ENCODE measurements at regions not wholly inside any gene's neighbourhood (a gene's known extent, or its start where the extent isn't known, plus 50 kb on each side); places are given as distances from the start of the nearest gene placed in this dataset.

- intact Hi-C loops (cut with DNase I) = no loop called here
- Histone ChIP-seq H3K27ac (ENCODE audit: low read depth in 2 of 2, low read length in 2 of 2) (no peak overlapping the region), H3K9me3 (ENCODE audit: control insufficient read depth in 2 of 3, insufficient read depth in 1 of 3, low read length in 3 of 3) (no peaks in the 10 kb centered on the region), H3K4me3 (ENCODE audit: low read length in 3 of 3) (no peak overlapping the region), H3K27me3 (ENCODE audit: control insufficient read depth, insufficient read depth, low read length) (no peaks in the 10 kb centered on the region), H3K36me3 (ENCODE audit: control insufficient read depth in 2 of 3, insufficient read depth in 3 of 3, low read length in 3 of 3) (no peaks in the 10 kb centered on the region), H3K4me1 (ENCODE audit: control insufficient read depth in 2 of 3, insufficient read depth in 2 of 3, low read depth in 1 of 3, low read length in 3 of 3) (no peaks in the 10 kb centered on the region), H3K9ac (ENCODE audit: low read length in 3 of 3) (no peak overlapping the region)
- FAIRE-seq (no peak), DNase-seq (no peak)
- TF ChIP-seq, protein P1, sequence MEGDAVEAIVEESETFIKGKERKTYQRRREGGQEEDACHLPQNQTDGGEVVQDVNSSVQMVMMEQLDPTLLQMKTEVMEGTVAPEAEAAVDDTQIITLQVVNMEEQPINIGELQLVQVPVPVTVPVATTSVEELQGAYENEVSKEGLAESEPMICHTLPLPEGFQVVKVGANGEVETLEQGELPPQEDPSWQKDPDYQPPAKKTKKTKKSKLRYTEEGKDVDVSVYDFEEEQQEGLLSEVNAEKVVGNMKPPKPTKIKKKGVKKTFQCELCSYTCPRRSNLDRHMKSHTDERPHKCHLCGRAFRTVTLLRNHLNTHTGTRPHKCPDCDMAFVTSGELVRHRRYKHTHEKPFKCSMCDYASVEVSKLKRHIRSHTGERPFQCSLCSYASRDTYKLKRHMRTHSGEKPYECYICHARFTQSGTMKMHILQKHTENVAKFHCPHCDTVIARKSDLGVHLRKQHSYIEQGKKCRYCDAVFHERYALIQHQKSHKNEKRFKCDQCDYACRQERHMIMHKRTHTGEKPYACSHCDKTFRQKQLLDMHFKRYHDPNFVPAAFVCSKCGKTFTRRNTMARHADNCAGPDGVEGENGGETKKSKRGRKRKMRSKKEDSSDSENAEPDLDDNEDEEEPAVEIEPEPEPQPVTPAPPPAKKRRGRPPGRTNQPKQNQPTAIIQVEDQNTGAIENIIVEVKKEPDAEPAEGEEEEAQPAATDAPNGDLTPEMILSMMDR (IDR thresholded peaks at IDR 0.05; ENCODE audit: borderline replicate concordance, extremely low read depth, insufficient read depth) = no peak
These were observed 62.2 kb upstream of the WSCD2 start for GRCh38 chr12:108066583-108067577.

- FAIRE-seq (no peak), DNase-seq (no peak)
- TF ChIP-seq, protein P1 (IDR thresholded peaks at IDR 0.05; ENCODE audit: borderline replicate concordance, extremely low read depth, insufficient read depth) = no peak
- H3K27ac ChIP-seq (ENCODE audit: low read depth in 2 of 2, low read length in 2 of 2) = no peak overlapping the region
- no peak overlapping the region for H3K9ac ChIP-seq (ENCODE audit: low read length in 3 of 3)
- H3K4me1 ChIP-seq (ENCODE audit: control insufficient read depth in 2 of 3, insufficient read depth in 2 of 3, low read depth in 1 of 3, low read length in 3 of 3) = no peaks in the 10 kb centered on the region
- H3K9me3 ChIP-seq (ENCODE audit: control insufficient read depth in 2 of 3, insufficient read depth in 1 of 3, low read length in 3 of 3) = no peaks in the 10 kb centered on the region
- no peaks in the 10 kb centered on the region for H3K27me3 ChIP-seq (ENCODE audit: control insufficient read depth, insufficient read depth, low read length)
- intact Hi-C loops (cut with DNase I) = no loop called here
- no peak overlapping the region for H3K4me3 ChIP-seq (ENCODE audit: low read length in 3 of 3)
- no peaks in the 10 kb centered on the region for H3K36me3 ChIP-seq (ENCODE audit: control insufficient read depth in 2 of 3, insufficient read depth in 3 of 3, low read length in 3 of 3)
These were observed 59.4 kb upstream of the WSCD2 start for GRCh38 chr12:108069651-108070165.

DNA sequence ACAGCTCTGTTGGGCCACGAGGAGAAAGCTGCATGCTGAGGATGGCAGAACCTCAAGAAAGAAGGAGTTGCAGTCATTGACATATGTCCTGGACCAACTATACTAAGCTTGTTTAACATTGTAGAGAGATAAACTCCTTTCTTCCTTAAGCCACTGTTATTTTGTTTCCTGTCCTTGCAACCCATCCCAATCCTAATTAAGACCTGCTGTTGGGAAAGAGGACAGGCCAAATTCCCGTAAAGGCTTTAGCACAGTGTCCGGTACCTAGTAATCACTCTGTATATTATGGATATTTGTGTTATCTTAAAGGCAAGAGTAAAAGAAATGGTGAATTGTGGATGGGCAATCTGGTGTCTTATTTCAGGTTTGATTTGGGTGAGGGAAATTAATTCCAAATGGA lies 53.5 kb upstream of the WSCD2 start:
- H3K4me3 ChIP-seq (ENCODE audit: low read length in 3 of 3) = no peak overlapping the region
- FAIRE-seq = no peak

More for the DNA sequence above, 53.5 kb upstream of the WSCD2 start:
- Histone ChIP-seq H3K27ac (ENCODE audit: low read depth in 2 of 2, low read length in 2 of 2) (no peak overlapping the region), H3K9ac (ENCODE audit: low read length in 3 of 3) (no peak overlapping the region), H3K9me3 (ENCODE audit: control insufficient read depth in 2 of 3, insufficient read depth in 1 of 3, low read length in 3 of 3) (no peaks in the 10 kb centered on the region), H3K4me1 (ENCODE audit: control insufficient read depth in 2 of 3, insufficient read depth in 2 of 3, low read depth in 1 of 3, low read length in 3 of 3) (no peaks in the 10 kb centered on the region), H3K27me3 (ENCODE audit: control insufficient read depth, insufficient read depth, low read length) (no peaks in the 10 kb centered on the region), H3K36me3 (ENCODE audit: control insufficient read depth in 2 of 3, insufficient read depth in 3 of 3, low read length in 3 of 3) (no peaks in the 10 kb centered on the region)
- TF ChIP-seq, protein P1 (IDR thresholded peaks at IDR 0.05; ENCODE audit: borderline replicate concordance, extremely low read depth, insufficient read depth) = no peak
- intact Hi-C loops (cut with DNase I) = no loop called here
- DNase-seq = no peak

Measured in kidney (tissue), 13 donors.